Stimulated activated CD4-positive, alpha-beta T cell treated with anti-CD3 and anti-CD28 coated beads, Interleukin-12 subunit alpha, Interleukin-12 subunit beta, amount 100 ng/mL, for 4 hours (primary cell): ENCODE measurements at regions not wholly inside any gene's neighbourhood (a gene's known extent, or its start where the extent isn't known, plus 50 kb on each side); places are given as distances from the start of the nearest gene placed in this dataset.

Experiments used
- DNase-seq: peaks from one replicate; pipeline ENCODE4 v3.0.0-alpha.2; 2020

GRCh38 chr2:83747141-83747540, 711.9 kb downstream of the SUCLG1 start:
- no peak for DNase-seq

DNA sequence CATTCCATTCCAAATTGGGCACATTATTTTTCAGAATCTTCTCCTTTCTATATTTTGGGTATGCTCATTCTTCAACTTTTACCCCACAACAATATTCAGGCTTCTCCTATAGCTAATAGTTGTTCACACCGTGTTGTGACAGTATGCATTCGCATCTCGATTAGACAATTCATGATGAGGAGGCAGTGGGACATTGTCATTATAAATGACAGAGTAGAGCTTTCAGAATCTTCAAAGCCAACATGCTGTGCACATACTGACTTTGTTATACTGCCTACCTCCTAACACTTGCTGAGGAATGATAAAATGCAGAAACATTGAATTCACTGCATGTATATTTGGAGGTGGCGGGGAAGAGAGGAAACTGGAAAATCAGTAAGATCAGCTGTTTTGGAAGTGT, 714.2 kb downstream of the SUCLG1 start:
- no peak for DNase-seq

GRCh38 chr2:83742117-83742782, 716.8 kb downstream of the SUCLG1 start:
- no peak for DNase-seq

- no peak for DNase-seq
These were observed 728.9 kb downstream of the SUCLG1 start for GRCh38 chr2:83730223-83730622.

DNA sequence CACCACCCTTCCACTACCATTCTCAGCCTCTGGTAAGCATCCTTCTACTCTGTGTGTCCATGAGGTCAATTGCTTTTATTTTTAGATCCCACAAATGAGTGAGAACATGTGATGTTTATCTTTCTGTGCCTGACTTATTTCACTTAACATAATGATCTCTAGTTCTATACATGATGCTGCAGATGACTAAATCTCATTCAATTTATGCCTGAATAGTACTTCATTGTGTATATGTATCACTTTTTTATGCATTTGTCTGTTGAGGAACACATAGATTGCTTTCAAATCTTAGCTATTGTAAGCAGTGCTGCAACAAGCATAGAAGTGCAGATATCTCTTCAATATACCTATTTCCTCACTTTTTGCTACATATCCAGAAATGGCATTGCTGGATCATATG, 733.3 kb downstream of the SUCLG1 start:
- no peak for DNase-seq

DNA sequence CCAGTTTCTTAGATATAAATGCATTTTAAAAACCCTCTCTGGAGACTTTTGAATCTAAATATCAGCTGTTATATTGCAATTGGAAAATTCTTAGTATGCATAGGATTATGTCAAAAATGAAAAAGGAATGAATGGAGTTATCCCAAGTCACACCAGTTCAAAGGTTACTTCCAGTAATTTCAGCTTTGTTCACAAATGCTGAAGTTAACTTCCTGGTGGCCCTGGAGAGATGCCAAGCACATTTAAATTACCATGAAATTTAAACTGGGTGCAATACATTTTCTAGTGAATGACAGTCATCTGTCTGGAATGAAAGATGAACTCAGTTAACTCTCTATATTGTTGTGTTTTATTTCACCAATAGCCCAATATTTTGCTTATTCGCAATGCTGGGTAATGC, 753.9 kb downstream of the SUCLG1 start:
- no peak for DNase-seq

- DNase-seq = no peak
These were observed 755.5 kb downstream of the SUCLG1 start for GRCh38 chr2:83703598-83703997.

DNA sequence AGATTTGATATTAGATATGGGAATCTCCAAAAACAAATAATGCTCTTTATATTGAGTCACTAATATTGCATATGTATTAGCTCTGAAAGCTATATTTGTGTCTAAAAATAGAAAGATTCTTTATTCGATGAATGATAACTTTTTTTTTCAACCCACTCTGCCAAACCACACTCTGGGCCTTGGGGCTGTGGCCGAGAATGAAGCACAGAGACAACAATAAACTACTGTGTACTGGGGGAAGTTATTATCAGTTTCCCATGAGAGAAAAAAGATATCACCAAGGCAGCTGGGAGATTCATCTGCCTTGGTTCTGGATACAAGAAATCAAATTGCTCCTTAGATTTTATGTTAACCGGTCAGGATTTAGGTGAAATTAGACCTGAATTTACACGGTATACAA, 762.2 kb downstream of the SUCLG1 start:
- no peak for DNase-seq

- DNase-seq = no peak
These were observed 763.5 kb downstream of the SUCLG1 start for GRCh38 chr2:83695530-83695929.

DNA sequence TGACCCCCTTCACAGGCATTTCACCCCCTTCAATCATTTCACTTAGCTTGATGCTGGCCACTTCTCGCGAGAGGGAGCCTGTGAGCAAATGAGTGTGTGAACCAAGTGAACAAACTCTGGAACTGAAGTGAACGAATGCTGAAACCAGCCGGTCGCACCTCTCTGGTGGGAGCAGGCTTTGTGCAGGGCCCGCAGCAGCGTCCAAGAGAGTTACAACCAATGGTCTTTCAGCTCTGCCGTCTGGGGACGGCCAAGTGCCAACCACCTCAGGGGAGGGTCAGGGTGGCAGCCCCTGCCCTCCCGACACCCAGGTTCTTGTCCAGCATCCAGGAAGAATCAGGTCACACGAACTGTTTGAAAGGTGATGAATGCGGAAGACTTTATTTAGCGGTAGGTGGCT, 764.0 kb downstream of the SUCLG1 start:
- DNase-seq = no peak

GRCh38 chr2:83689402-83689801, 769.7 kb downstream of the SUCLG1 start:
- DNase-seq = no peak

GRCh38 chr2:83686863-83687262, 772.2 kb downstream of the SUCLG1 start:
- DNase-seq = no peak

DNA sequence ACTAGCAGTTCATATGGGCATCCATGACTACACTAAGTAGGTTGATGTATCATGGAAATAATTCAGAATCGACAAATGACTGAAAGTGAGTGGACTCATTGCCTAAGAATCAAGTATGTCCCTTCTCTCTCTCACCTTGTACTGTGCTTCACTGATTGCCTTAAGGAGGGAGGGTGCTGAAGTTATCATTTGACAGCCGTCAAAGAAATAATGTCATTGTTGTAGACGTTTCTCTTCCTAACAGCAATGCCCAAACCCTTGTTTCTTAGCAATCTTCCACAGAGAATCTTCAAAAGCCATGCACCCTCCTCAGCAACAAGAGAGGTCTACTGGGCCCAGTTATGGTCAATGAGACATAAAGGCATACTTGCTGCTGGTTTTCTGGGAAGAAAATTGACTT, 785.0 kb downstream of the SUCLG1 start:
- DNase-seq = no peak

DNA sequence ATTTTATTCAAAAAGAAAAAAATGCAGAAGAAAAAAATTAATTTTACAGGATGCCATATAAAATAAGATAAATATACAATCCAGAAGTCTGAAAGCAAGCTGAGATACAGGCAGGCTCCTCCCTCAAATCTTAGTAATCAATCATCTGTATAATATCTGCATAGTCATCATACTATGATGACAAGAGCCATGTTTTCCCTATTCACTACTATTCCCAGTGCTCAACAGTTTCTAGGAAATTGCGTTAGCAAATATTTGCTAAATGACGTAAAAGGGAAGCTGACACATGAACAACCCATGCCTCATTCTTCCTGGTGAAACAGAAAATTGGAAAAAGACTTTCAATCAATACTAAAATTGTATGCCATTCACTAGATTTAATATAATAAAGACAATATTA, 793.2 kb downstream of the SUCLG1 start:
- DNase-seq = no peak

- no peak for DNase-seq
These were observed 793.9 kb downstream of the SUCLG1 start for GRCh38 chr2:83665154-83665553.

DNA sequence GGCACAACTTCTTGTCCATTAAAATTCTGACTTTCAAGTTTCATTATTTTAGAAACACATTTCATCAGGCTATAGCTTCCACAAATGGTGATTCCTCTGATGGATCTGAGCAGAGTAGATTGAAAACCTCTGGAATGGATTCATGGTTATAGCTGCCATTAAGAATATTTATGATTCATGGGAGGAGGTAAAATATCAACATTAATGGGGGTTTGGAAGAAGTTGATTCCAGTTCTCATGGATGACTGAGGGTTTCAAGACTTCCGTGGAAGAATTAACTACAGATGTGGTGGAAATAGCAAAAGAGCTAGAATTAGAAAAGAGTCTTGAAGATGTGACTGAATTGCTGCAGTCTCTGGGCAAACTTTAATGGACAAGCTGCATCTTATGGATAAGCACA, 797.4 kb downstream of the SUCLG1 start:
- no peak for DNase-seq

- no peak for DNase-seq
These were observed 804.9 kb downstream of the SUCLG1 start for GRCh38 chr2:83654091-83654611.

DNA sequence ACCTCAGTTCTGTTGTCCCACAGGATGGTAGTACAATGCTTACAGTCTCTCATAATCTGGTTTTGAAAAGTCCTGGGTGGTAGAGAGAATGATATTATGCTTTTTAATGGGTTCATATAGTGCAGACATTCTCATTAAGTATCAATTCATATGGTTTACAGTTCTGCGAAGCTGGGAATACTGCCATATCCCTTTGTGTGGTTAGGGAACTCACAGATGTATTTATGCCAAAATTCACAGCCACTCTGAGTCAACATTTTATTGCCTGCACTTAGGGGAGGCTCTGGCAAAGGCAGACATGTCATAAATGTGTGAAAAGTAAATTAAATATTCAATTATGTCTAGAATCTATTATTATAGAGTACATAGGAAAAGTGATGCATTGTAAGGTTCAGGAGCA, 808.2 kb downstream of the SUCLG1 start:
- DNase-seq = no peak

- no peak for DNase-seq
These were observed 808.9 kb downstream of the SUCLG1 start for GRCh38 chr2:83650161-83650560.

GRCh38 chr2:83640506-83640905, 818.6 kb downstream of the SUCLG1 start:
- DNase-seq = no peak

- no peak for DNase-seq
These were observed 825.7 kb downstream of the SUCLG1 start for GRCh38 chr2:83633423-83633822.

- DNase-seq = no peak
These were observed 828.7 kb downstream of the SUCLG1 start for GRCh38 chr2:83630351-83630750.

DNA sequence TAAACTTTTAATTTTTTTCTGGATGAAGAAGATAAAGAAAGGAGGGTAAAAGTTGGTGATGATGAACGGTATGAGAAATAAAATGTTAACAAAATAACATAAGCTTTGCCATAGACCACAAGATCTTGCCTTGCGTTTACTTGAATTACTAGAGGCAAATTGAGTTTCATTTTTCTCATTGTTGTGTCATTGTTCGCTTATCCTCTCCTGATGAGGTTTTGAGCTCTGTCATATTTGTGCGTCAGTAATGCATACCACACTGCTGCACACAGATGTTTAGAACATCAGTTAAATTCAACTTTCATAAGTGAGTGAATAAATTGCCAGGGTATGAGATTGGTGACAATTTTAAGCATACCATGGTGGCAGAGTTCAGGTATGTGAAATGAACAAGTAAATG, 843.6 kb downstream of the SUCLG1 start:
- DNase-seq = no peak

DNA sequence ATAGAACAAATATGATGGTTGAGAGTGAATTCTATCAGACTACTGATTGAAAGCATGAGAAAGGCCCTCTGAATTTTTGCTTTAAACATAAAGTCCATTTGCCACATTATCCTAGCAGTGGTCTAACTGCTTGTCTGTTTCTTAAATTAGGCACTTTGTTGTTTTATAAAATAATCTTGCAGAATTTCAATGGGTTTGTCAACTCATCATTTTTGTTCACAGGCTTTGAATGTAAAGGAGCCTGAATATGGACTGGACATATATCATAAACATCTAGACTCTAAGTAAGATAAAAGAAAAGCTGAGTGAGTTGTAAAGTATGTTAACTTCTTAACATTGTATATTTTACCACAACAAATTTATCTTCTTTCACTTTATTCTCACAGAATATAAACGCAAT, 845.9 kb downstream of the SUCLG1 start:
- no peak for DNase-seq

DNA sequence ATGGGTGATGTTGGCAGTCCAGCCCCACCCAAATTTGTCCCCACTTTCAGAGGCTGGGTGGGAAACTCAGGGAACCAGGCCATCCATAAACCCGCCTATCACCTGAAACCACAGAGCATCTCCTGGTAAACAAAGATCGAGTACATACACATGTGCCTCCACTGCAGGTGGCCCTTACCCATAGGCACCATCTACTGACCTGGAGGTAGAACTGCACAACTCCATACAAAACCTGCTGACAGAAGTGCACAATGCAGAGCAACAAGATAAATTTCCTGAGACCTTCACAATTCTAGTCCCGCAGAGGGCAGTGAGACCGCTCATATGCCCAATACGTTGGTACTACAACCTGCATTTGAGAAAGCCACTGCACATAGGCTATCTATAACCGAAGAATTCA, 856.3 kb downstream of the SUCLG1 start:
- DNase-seq = no peak
